ENCODE measurements at regions not wholly inside any gene's neighbourhood (a gene's known extent, or its start where the extent isn't known, plus 50 kb on each side); places are given as distances from the start of the nearest gene placed in this dataset.

DNA sequence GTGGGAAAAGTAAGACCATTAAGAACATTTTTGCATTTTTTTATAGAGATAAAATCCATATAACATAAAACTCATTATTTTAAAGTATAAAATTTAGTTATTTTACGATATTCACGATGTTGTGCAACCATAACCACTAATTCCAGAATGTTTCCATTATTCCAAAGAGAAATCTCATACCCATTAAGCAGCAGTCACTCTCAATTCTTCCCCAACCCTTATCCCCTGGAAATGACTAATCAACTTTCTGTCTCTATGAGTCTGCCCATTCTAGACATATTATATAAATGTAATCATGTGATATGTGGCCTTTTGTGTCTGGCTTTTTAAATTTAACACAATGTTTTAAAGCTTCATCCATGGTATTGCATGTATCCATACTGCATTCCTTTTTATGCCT is 115.6 kb upstream of the ADAMTSL1 start:
- no peak for DNase-seq

DNA sequence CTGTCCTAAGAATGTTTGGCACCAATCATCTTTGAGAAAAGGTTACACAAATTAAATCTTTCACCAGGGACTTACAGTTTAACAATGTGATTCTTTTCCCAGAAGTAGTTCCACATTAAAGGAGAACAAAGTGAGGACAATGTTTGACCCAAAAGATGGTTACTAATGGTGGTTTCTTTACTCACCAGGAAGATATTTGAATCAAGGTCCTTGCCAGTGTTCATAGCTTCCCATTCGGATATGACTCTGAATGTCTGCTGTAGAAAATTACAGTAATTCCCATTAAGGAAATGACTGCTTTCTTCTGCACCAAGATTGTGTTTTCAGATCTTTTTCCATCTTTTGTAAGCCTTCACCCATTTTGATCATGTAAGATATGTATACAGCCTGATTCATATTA is 114.6 kb upstream of the ADAMTSL1 start:
- DNase-seq: no peak

DNA sequence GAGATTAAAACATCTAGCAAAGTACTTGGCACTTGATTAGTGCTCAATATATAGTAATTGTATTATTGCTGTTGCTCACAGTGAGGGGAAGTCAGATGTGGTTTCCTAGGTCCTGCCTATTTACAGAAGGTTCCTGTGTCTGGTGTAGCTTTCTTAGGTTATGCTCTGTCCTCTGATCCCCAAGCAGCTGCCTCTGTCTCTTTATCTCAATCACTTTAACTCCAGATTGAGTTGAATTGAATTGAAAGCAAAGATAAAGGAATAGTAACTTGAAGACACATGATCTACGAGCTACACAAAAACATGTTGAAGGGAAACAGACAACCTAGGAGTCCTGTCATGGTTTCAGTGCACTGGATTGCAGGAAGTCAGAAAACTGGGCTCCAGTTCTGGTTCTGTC is 113.9 kb upstream of the ADAMTSL1 start:
- no peak for DNase-seq

DNA sequence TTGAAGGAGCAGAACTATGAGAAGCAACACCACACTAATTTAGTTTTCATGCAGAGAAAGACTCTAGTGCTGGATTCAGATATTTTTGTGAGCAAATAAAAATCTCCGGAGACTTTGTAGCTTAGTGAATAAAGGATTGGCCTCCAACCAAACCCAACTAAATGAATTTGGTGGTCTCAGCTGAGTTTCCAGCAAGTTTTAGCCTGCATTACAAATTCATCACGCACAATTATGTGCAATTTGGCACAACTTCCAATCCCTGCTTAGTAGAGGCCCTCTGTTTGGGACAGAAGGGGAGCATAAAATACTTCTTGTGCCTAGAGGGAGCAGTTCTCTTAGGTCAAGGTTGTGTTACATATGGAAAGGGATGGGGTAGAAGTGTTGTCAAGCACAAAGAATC is 112.3 kb upstream of the ADAMTSL1 start:
- DNase-seq: peak; percentile 16

DNA sequence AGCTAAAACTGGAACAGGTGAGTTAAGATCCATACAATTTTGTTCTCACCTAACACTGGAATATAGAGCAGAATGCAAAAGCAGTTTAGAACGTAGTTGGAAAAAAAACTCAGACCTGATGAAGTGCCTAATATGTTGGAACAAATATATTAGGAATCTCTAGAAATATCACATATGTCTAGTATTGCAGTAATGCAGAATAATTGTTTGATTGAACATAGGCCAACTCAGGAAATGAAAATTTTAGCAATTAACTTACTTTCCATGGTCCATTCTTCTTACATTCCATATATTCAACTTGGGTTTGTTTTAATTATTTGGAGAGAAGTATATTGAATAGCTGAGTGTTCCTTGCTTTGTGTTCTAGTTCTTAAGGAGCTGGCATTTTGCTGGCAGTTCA is 111.8 kb upstream of the ADAMTSL1 start:
- no peak for DNase-seq

DNA sequence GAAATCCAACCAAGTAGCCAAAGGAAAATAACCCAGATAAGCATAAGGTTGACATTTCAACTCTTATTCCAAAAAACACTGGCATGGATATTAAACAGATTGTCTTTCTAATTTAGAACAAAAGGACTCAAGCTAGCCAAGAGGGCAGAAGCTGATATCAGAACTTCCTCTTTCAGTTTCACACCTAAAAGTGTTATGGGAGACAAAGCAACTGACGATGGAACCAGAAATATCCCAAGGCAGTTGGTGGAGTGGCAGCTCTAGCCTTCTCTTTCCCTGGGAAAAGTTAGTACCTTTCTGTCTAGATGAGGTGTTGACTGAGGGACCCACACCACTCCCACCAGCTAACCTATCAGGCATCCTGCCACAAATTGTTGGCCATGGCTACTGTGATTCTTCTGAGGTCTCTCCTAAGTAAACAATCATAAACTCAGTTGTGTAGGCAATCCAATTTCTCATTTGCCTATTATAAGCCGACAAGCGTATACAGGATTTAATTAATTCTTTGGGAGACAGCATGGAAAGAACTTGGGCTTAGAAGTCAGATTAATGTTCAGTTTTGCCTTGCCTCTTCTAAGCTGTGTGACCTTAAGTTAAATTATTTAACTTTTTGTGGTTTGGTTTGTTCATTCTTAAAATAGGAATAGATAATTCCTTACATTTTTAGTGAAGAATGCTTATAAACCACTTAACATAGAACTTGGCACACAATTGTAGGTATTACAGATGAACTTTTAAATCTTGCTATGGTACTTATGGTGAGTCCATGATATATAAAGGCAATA is 110.9 kb upstream of the ADAMTSL1 start:
- DNase-seq: peak; percentile 44

DNA sequence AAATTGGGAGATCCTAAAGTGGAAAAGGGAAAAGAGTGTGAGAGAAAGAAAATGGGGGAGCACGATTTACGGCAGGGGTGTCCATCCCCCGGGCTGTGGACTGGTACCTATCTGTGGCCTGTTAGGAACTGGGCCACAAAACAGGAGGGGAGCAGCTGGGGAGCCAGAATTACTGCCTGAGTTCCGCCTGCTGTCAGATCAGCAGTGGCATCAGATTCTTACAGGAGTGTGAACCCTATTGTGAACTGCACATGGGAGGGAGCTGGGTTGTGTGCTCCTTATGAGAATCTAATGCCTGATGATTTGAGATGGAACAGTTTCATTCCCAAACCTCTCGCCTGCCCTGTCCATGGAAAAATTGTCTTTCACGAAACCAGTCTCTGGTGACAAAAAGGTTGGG is 108.3 kb upstream of the ADAMTSL1 start:
- no peak for DNase-seq

DNA sequence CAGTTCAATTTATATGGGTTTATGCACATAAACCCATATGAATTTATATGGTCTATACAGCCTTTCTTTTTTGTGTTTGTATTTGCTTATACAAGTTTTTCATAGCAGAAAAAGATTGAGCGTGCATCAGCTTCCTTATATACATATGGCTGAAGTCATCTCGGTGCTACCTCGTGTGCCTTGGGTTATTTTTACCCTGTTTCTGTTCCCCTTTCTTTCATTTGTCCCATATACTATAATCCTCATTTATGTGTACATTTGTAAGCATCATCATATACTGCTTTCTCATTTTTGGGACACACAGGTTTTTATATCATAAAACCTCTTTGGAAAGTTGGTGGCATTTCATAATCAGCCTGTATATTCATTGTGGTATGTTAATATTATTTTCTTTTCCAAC is 107.8 kb upstream of the ADAMTSL1 start:
- DNase-seq: no peak

DNA sequence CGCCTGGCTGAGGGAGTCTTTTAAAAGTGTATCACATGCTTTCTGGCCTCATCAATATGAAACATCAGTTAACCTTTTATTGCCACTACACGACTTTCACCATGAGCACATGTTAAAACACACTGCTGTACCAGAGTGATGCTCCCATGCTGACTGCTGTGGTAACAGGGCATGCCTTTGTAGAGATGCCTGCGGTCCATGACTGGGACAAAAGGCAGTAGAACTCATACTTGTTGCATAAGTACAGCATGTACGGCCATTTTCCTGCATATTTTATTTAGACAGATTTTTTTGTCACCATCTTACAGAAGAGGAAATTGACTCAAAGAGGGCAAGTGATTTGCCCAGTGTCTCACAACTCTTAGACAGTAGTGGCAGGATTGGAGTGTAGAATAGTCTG is 105.7 kb upstream of the ADAMTSL1 start:
- no peak for DNase-seq

DNA sequence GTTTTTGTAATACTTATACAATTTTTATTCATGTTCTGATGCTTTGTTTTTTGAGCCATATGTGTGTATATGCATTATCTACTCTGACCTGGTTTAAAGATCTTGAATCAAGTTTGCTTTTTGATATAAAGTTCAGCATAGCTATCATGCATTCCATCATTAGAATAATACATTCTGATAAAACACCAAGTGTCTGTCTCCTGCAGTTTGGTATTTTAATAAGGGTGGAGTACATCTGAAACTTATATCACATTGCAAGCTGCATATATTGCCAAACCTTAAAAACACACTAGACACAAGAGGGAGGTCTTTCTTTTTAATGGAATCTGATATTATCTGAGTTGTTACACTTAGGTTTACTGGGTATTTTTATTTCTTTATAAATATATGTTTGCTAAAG is 102.8 kb upstream of the ADAMTSL1 start:
- no peak for DNase-seq

DNA sequence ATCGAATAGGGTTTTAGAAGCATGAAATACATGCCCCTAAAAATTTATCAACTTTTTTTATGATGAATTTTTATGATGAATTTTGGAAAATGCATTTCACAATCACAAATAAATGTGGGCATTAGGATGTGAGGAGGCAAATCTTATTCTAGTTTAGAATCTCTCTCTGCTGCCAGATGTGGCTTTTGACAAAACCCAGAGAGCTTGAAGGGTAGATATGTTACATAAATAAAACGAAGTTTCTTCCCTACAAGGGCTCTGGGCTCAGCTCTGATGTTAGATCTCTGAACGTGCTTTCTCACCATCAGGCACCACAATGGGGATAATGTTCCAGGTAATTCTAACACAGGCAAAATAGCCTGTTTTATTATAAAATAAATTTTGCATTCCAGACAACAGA is 102.3 kb upstream of the ADAMTSL1 start:
- DNase-seq: no peak

DNA sequence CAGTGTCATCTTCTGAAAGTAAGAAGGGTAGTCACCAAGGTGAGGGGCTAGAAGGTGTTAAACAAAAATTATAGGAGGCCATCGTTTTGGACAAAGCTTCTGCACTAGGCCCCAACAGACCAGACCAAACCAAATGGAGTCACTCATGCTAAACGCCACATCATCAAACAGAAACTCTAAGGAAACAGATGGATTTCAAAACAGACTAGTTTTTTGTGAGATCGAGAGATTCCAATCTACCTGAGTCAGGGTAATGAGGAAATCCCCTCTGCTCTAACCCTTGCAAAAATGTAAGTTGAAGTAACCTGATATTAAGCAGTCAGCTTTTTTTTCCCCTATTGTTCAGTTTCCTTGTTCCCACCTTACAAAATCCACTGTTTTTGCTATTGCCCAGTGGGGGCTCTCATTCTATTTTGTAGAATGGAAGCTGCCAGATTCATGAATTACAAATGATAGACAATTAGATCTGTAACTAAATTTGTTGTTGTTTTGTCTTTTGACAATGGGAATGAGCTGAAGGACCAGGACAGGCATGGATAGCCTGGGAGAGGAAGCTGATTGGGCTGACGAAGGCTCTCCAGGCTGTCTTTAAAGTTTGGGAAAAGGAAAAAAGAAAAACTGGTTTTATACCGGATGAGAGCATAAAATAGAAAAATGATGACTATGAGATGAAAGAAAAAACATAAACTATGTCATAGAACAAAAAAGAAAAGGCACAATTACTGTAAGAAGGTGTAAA is 94.7 kb upstream of the ADAMTSL1 start:
- DNase-seq: no peak

DNA sequence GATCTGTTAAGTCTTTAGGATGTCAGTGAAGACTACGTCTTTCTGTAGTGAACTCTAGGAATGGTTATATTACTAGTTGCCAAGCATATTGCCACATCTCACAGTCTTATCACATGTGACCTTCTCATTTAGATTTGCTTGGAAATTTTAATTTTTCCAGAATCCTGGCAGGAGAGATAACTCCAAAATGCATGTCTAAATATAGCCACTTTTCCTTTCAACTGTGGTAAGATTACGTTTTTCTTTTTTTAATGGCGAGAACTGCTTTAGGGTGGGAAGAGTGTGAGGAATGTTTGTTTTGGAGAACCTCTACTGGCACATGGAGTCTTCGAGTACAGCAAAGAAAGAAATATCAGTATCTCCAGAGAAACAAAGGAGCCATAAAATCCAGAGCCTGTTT is 91.7 kb upstream of the ADAMTSL1 start:
- DNase-seq: no peak

DNA sequence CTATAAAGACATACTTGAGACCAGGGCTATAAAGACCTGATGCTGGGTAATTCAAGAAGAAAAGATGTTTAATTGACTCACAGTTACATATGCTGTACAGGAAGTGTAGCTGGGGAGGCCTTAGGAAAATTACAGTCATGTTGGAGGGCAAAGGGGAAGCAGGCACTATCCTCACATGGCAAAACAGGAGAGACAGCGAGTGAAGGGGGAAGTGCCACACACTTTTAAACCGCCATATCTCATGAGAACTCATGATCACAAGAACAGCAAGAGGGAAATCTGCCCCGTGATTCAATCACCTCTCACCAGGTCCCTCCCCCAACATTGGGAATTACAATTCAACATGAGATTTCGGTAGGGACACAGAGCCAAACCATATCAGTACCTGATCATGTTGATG is 89.9 kb upstream of the ADAMTSL1 start:
- no peak for DNase-seq

DNA sequence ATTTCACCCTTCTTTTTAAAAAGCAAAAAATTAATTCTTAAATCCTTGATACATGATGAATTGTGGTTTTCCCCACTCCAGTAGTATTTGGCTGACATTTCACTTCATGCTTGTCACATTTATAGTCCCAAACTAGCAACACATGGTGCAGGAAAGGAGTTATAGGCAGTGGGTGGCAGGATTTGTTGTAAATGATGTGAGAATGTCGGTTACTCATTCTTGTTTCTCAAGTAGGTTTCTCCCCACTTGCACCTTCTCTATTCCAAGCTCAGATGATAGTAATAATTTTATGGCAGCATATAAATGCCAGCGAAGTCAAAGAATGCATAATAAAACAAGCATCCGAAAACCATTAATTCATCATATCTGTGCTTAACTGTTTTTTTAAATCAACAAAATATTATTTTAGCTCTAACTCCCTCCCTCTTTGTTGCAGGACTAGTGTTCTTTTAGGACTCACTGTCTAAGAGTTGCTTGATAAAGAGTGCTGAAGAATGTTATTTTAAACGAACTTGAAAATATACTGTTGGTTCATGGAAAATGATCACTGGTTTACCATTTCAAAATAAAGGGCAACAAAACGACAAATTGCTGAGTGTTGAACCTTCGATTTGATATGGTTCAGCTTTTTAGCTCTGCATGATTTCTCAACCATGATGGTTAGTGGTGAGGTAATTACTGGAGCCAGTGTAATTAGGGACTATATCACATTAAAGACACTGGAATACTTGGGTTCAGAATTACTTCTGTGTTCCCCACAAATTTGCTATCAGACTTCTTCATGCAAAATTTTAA is 88.1 kb upstream of the ADAMTSL1 start:
- DNase-seq: no peak

DNA sequence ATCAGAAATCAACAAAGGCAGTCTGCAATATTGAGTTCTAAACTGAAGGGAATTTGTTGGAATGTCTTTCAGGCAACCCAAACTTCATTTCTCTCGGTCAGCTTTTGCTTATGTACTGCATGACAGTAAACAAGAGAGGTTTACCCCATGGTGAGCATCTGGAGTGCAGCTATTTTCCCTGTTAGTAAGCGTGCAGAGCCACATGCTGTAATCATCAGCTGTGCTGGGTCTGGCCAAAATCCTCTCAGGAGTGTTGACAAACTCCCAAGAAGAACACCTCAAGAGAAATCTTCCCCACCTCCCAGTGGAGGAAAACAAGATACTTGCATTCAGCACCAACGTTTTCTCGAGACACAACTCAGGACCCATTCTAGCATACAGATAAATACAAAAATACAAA is 83.6 kb upstream of the ADAMTSL1 start:
- no peak for DNase-seq

DNA sequence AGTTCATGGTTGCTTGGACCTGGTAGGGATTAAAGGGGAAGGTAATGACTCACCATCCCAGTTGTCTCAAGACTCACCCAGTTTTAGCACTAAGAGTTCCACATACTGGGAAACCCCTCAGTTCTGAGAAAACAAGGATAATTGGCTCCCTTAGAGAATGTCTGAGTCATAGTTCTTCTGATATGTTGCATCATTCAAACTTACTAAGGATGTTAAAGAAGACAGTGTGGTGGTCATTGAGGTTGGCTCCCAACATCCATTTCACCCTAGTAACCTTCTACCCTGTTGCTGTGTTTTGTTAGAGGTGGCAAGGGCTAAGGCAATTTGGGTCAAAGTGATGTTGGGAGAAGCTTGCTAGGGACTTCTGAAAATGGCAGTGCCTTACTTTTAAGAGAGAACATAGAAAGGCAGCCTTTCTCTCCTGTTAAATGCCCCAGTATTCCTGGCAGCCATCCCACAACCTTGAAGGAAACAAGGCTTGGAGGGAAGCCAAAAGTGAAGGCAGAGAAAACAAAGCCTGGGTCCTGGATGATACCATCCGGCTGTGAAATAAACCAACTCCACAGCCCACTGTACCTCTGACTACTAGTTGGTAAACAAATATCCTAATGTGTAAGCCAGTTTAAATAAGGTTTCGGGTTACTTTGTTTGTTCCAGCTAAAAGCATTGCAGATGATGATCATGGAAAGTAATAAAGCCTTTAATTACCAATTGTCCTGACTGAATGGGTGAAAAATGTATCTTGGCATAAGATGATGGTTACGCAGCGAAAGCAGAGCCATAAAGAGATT is 80.4 kb upstream of the ADAMTSL1 start:
- DNase-seq: peak; percentile 98

DNA sequence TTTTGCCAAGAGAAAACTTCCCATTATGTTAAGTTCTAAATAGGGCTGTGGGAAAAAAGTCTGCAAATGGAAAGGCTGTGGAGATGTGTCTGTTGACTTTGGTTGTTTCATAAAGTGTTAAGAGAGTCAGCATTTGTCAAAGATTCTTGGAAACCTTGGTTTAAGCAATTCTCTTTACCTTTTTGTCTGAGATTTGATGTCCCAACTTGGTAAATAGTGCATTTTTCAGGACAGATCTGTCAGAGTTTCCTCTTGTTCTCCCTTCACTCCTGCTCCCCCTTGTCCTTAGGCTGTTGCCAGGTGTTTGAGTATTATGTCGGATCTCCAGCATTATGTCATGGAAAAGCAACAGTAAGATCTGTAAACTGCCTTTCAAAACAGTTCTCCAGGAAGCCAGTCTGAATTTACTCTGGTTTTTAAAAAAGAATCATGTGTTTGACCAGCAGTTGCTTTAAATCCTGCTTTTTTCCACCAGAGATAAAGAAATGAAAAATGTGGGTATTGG is 79.1 kb upstream of the ADAMTSL1 start:
- DNase-seq: no peak

DNA sequence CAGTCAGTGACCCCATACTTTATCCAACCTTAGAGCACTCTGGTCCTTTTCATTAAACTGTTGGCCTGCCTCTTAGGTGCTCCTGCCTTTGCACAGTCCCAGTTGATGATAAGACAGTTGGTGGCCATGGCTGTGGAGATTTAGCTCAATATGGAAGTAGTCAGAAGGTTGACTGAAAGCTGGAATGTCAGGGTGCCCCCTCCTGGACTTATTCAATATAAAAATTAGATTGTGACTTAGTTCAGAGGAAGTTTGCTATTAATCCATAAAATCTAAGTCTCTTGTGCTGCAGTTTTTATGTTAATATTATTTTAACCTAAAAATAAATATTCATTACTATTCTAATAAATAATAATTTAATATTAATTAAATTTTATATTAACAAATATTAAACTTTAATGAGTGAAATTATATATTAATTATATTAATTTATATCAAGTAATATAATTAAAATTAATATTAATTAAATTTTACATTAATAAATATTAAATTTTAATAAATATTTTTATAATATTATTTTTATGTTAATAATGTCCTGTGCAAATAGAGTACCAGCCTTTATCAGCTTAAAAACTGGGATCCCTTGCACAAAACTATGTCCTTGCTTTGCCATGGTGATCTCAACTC is 77.7 kb upstream of the ADAMTSL1 start:
- peak; percentile 24 for DNase-seq

DNA sequence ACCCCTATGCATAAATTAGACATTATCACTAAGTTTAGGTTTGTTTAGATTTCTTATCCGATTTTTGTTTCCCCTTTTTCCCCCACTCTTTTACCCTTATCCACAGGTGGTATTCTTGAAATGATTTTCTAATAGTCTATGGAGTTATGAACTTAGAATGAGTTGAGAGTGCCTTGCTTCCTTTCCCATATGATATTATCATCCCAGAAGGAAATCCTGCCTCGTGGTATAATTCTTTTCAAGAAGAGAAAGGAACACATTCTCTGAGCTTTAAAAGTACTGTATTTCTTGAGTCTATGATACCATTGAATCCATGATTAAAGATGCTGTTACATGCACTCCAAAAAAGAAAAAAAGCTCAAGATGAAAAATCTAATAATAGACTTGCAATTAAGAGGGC is 76.9 kb upstream of the ADAMTSL1 start:
- no peak for DNase-seq

DNA sequence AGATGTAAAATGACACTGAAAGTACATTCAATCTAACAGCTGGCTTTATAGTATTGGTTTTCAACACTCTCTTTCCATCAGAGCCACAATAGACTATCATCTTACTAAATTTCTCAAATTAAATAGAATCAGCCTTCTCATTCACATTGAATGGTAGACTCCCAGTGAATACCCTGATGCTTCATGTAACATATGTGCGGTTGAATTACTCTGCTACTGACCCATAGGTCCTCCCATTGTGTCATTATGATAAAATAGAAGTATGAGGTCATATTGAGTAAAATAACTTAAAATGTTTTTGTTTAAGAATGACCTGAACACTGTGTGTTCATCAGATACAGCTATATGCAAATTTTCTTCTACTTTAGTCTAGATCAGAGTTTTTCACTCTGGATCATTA is 75.9 kb upstream of the ADAMTSL1 start:
- peak; percentile 63 for DNase-seq

DNA sequence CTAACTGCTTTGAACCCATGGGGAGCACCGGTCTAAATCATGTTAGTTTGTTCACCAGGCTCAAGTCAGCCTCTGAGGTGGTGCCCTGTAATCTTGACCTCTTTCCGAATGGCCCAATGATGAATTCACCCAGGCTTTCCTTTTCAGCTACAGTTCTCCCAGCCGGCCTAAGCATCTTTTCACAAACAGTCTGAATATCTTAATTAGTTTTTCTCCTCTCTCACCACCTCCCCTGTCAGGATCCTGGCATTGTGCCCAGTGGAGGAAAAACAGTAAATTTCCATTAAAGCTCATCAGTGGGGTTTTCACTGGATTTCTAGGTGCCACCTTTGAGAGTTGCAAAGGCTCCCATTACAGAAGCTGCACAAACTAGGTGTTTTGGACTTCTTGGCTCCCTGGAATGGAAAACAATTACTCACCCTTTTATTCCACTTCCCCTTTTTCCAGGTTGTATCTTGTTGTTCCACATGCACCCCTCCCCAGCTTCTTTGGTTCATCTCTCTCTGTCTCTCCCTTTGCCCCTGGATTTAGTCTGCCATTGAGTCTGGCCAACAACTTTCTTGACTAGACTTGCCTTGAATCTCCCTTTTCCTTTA is 69.4 kb upstream of the ADAMTSL1 start:
- peak; percentile 57 for DNase-seq

Data from NCI-H1105 treated with DMSO at 0.1 percent for 48 hours (cell line).